GM12864 (cell line): ENCODE measurements at regions not wholly inside any gene's neighbourhood (a gene's known extent, or its start where the extent isn't known, plus 50 kb on each side); places are given as distances from the start of the nearest gene placed in this dataset.

Experiments used
- DNase-seq: peaks from one replicate; pipeline ENCODE4 v3.0.0-alpha.2; 2011; ENCODE audit warnings: low read depth
- H3K4me3 ChIP-seq: 2 replicates; pipeline ENCODE4 v1.5.1; 2011; ENCODE audit warnings: mild to moderate bottlenecking, low read depth, low read length, control low read depth
- CTCF ChIP-seq: IDR thresholded peaks from 2 replicates; pipeline ENCODE4 v1.5.1; 2011; ENCODE audit warnings: low read depth, mild to moderate bottlenecking, moderate library complexity, low read length, control low read depth, inconsistent platforms; ENCODE audit errors: missing control alignments

GRCh38 chr2:198478361-198478760 is 674.0 kb downstream of the PLCL1 start:
- H3K4me3 ChIP-seq, result no peak overlapping the region
- DNase-seq, result no peak

GRCh38 chr2:198476007-198476406 is 671.6 kb downstream of the PLCL1 start:
- H3K4me3 ChIP-seq, result no peak overlapping the region
- TF ChIP-seq CTCF, result no peak
- no peak for DNase-seq

More at GRCh38 chr2:198478361-198478760, 674.0 kb downstream of the PLCL1 start:
- no peak for TF ChIP-seq CTCF

- H3K4me3 ChIP-seq, result no peak overlapping the region
- TF ChIP-seq CTCF, result peak; percentile 13
- DNase-seq, result no peak
These were observed 666.9 kb downstream of the PLCL1 start for GRCh38 chr2:198471291-198471690.

GRCh38 chr2:198468136-198468535 is 663.7 kb downstream of the PLCL1 start:
- no peak for TF ChIP-seq CTCF
- DNase-seq, result no peak

GRCh38 chr2:198465970-198466369 is 661.6 kb downstream of the PLCL1 start:
- no peak overlapping the region for H3K4me3 ChIP-seq
- TF ChIP-seq CTCF, result no peak
- DNase-seq, result no peak

More at GRCh38 chr2:198468136-198468535, 663.7 kb downstream of the PLCL1 start:
- no peak overlapping the region for H3K4me3 ChIP-seq

- no peak for TF ChIP-seq CTCF
- no peak overlapping the region for H3K4me3 ChIP-seq
- no peak for DNase-seq
These were observed 652.0 kb downstream of the PLCL1 start for GRCh38 chr2:198456418-198456817.

- H3K4me3 ChIP-seq, result no peak overlapping the region
- TF ChIP-seq CTCF, result no peak
- no peak for DNase-seq
These were observed 649.5 kb downstream of the PLCL1 start for GRCh38 chr2:198453866-198454265.
